ACHN (cell line): ENCODE measurements at regions not wholly inside any gene's neighbourhood (a gene's known extent, or its start where the extent isn't known, plus 50 kb on each side); places are given as distances from the start of the nearest gene placed in this dataset.
"Not testable (repeated sequence)": the region's sequence is repeated elsewhere in the genome, so short reads cannot be mapped to it uniquely, and the experiment has no call there.

Source experiments
- DNase-seq: peaks from one replicate; pipeline ENCODE4 v3.0.0-alpha.2; 2015
- in situ Hi-C: cut with HindIII; loops from 2 replicates; pipeline ENCODE4 v1.10.0; 2017; ENCODE audit warnings: low sequenced_read_pairs, low pct_ligation_motif_present, low pct_unique_long_range_greater_than_20kb

- DNase-seq, result peak; percentile 10
- in situ Hi-C loops, result no loop called here
These were observed 194.9 kb upstream of the KYNU start for GRCh38 chr2:142682528-142682927.

- in situ Hi-C loops, result no loop called here
- no peak for DNase-seq
These were observed 195.5 kb upstream of the KYNU start for GRCh38 chr2:142681952-142682351.

- in situ Hi-C loops, result no loop called here
- DNase-seq, result no peak
These were observed 199.3 kb upstream of the KYNU start for GRCh38 chr2:142678164-142678563.

GRCh38 chr2:142675398-142675797 is 202.1 kb upstream of the KYNU start:
- DNase-seq, result no peak
- in situ Hi-C loops, result no loop called here

- in situ Hi-C loops, result no loop called here
- DNase-seq, result no peak
These were observed 203.6 kb upstream of the KYNU start for GRCh38 chr2:142673836-142674235.

- in situ Hi-C loops, result no loop called here
- no peak for DNase-seq
These were observed 204.8 kb upstream of the KYNU start for GRCh38 chr2:142672698-142673097.

GRCh38 chr2:142670362-142670761 is 207.1 kb upstream of the KYNU start:
- in situ Hi-C loops, result no loop called here
- DNase-seq, result no peak

- in situ Hi-C loops, result no loop called here
- no peak for DNase-seq
These were observed 209.0 kb upstream of the KYNU start for GRCh38 chr2:142668420-142668819.

- no peak for DNase-seq
- in situ Hi-C loops, result no loop called here
These were observed 212.2 kb upstream of the KYNU start for GRCh38 chr2:142665241-142665640.

- DNase-seq, result no peak
These were observed 226.9 kb upstream of the KYNU start for GRCh38 chr2:142650601-142651000.

GRCh38 chr2:142649581-142649980 is 227.9 kb upstream of the KYNU start:
- no peak for DNase-seq
- in situ Hi-C loops, result no loop called here

More at GRCh38 chr2:142650601-142651000, 226.9 kb upstream of the KYNU start:
- in situ Hi-C loops, result no loop called here

- in situ Hi-C loops, result no loop called here
- DNase-seq, result no peak
These were observed 234.8 kb upstream of the KYNU start for GRCh38 chr2:142642650-142643049.

GRCh38 chr2:142629193-142629592 is 248.3 kb upstream of the KYNU start:
- in situ Hi-C loops, result no loop called here
- DNase-seq, result no peak

- in situ Hi-C loops, result no loop called here
- no peak for DNase-seq
These were observed 256.2 kb upstream of the KYNU start for GRCh38 chr2:142621287-142621686.

GRCh38 chr2:142617461-142617860 is 260.0 kb upstream of the KYNU start:
- in situ Hi-C loops, result no loop called here
- DNase-seq, result no peak

GRCh38 chr2:142615876-142616275 is 261.6 kb upstream of the KYNU start:
- no peak for DNase-seq
- in situ Hi-C loops, result no loop called here

- DNase-seq, in situ Hi-C loops: not testable (repeated sequence)
These were observed 264.3 kb upstream of the KYNU start for GRCh38 chr2:142613193-142613592.

- DNase-seq, result no peak
- in situ Hi-C loops, result no loop called here
These were observed 272.0 kb upstream of the KYNU start for GRCh38 chr2:142605421-142605820.

- peak; percentile 13 for DNase-seq
- in situ Hi-C loops, result no loop called here
These were observed 273.7 kb upstream of the KYNU start for GRCh38 chr2:142603759-142604158.

- no peak for DNase-seq
- in situ Hi-C loops, result no loop called here
These were observed 275.0 kb upstream of the KYNU start for GRCh38 chr2:142602418-142602989.

GRCh38 chr2:142601794-142602193 is 275.7 kb upstream of the KYNU start:
- in situ Hi-C loops, result no loop called here
- no peak for DNase-seq
